ENCODE measurements at regions not wholly inside any gene's neighbourhood (a gene's known extent, or its start where the extent isn't known, plus 50 kb on each side); places are given as distances from the start of the nearest gene placed in this dataset.

GRCh38 chr1:37147392-37147831 lies 113.1 kb upstream of the GRIK3 start:
- Mint-ChIP-seq H3K27ac (no peak overlapping the region), H3K4me1 (no peaks in the 10 kb centered on the region), H3K27me3 (peaks cover 6% of the 10 kb centered on the region), H3K9me3 (no peaks in the 10 kb centered on the region), H3K36me3 (no peaks in the 10 kb centered on the region), H3K4me3 (no peak overlapping the region)

- Mint-ChIP-seq H3K4me1 (no peaks in the 10 kb centered on the region), H3K27ac (no peak overlapping the region), H3K9me3 (no peaks in the 10 kb centered on the region), H3K36me3 (no peaks in the 10 kb centered on the region), H3K4me3 (no peak overlapping the region), H3K27me3 (peaks cover 5% of the 10 kb centered on the region)
Observed at GRCh38 chr1:37147906-37148305, 113.6 kb upstream of the GRIK3 start.

GRCh38 chr1:37148663-37149062 lies 114.3 kb upstream of the GRIK3 start:
- no peak overlapping the region for H3K27ac Mint-ChIP-seq
- H3K9me3 Mint-ChIP-seq: no peaks in the 10 kb centered on the region
- no peak overlapping the region for H3K4me3 Mint-ChIP-seq
- H3K4me1 Mint-ChIP-seq: no peaks in the 10 kb centered on the region
- H3K27me3 Mint-ChIP-seq: peaks cover 5% of the 10 kb centered on the region
- no peaks in the 10 kb centered on the region for H3K36me3 Mint-ChIP-seq

GRCh38 chr1:37149296-37149695 lies 115.0 kb upstream of the GRIK3 start:
- Mint-ChIP-seq H3K4me1 (no peaks in the 10 kb centered on the region), H3K4me3 (no peak overlapping the region)

GRCh38 chr1:37150986-37151385 lies 116.7 kb upstream of the GRIK3 start:
- Mint-ChIP-seq H3K27me3 (peaks cover 9% of the 10 kb centered on the region), H3K27ac (no peak overlapping the region), H3K9me3 (no peaks in the 10 kb centered on the region), H3K4me1 (no peaks in the 10 kb centered on the region), H3K4me3 (no peak overlapping the region), H3K36me3 (no peaks in the 10 kb centered on the region)

More at GRCh38 chr1:37149296-37149695, 115.0 kb upstream of the GRIK3 start:
- Mint-ChIP-seq H3K27me3 (peaks cover 9% of the 10 kb centered on the region), H3K36me3 (no peaks in the 10 kb centered on the region), H3K27ac (no peak overlapping the region), H3K9me3 (no peaks in the 10 kb centered on the region)

- no peaks in the 10 kb centered on the region for H3K4me1 Mint-ChIP-seq
- no peaks in the 10 kb centered on the region for H3K36me3 Mint-ChIP-seq
- no peak overlapping the region for H3K4me3 Mint-ChIP-seq
- peaks cover 9% of the 10 kb centered on the region for H3K27me3 Mint-ChIP-seq
- H3K9me3 Mint-ChIP-seq: no peaks in the 10 kb centered on the region
- H3K27ac Mint-ChIP-seq: no peak overlapping the region
Observed at GRCh38 chr1:37151789-37152188, 117.5 kb upstream of the GRIK3 start.

GRCh38 chr1:37152491-37152890 lies 118.2 kb upstream of the GRIK3 start:
- H3K4me3 Mint-ChIP-seq: no peak overlapping the region
- no peaks in the 10 kb centered on the region for H3K4me1 Mint-ChIP-seq
- no peaks in the 10 kb centered on the region for H3K9me3 Mint-ChIP-seq
- H3K36me3 Mint-ChIP-seq: no peaks in the 10 kb centered on the region
- H3K27me3 Mint-ChIP-seq: peaks cover 7% of the 10 kb centered on the region
- no peak overlapping the region for H3K27ac Mint-ChIP-seq

- no peaks in the 10 kb centered on the region for H3K36me3 Mint-ChIP-seq
Observed at GRCh38 chr1:37153116-37154100, 119.1 kb upstream of the GRIK3 start.

GRCh38 chr1:37156646-37157045 lies 122.3 kb upstream of the GRIK3 start:
- no peaks in the 10 kb centered on the region for H3K9me3 Mint-ChIP-seq
- H3K27ac Mint-ChIP-seq: no peak overlapping the region
- no peaks in the 10 kb centered on the region for H3K36me3 Mint-ChIP-seq
- peaks cover 6% of the 10 kb centered on the region for H3K27me3 Mint-ChIP-seq
- H3K4me3 Mint-ChIP-seq: no peak overlapping the region
- no peaks in the 10 kb centered on the region for H3K4me1 Mint-ChIP-seq

More at GRCh38 chr1:37153116-37154100, 119.1 kb upstream of the GRIK3 start:
- Mint-ChIP-seq H3K9me3 (no peaks in the 10 kb centered on the region), H3K4me3 (no peak overlapping the region), H3K27me3 (peaks cover 7% of the 10 kb centered on the region), H3K4me1 (no peaks in the 10 kb centered on the region), H3K27ac (no peak overlapping the region)

- Mint-ChIP-seq H3K27me3 (peaks cover 6% of the 10 kb centered on the region), H3K4me3 (no peak overlapping the region), H3K9me3 (no peaks in the 10 kb centered on the region), H3K4me1 (no peaks in the 10 kb centered on the region), H3K27ac (no peak overlapping the region), H3K36me3 (no peaks in the 10 kb centered on the region)
Observed at GRCh38 chr1:37157634-37158033, 123.3 kb upstream of the GRIK3 start.

- Mint-ChIP-seq H3K27ac (no peak overlapping the region), H3K9me3 (no peaks in the 10 kb centered on the region), H3K4me1 (no peaks in the 10 kb centered on the region), H3K27me3 (peaks cover 9% of the 10 kb centered on the region), H3K4me3 (no peak overlapping the region), H3K36me3 (no peaks in the 10 kb centered on the region)
Observed at GRCh38 chr1:37158113-37158749, 123.9 kb upstream of the GRIK3 start.

- Mint-ChIP-seq H3K4me3 (no peak overlapping the region), H3K27me3 (peaks cover 5% of the 10 kb centered on the region), H3K4me1 (no peaks in the 10 kb centered on the region), H3K9me3 (no peaks in the 10 kb centered on the region), H3K27ac (no peak overlapping the region), H3K36me3 (no peaks in the 10 kb centered on the region)
Observed at GRCh38 chr1:37159102-37159501, 124.8 kb upstream of the GRIK3 start.

GRCh38 chr1:37161171-37161570 lies 126.9 kb upstream of the GRIK3 start:
- Mint-ChIP-seq H3K9me3 (peaks cover 13% of the 10 kb centered on the region), H3K4me1 (no peaks in the 10 kb centered on the region), H3K4me3 (no peak overlapping the region), H3K27me3 (peaks cover 5% of the 10 kb centered on the region), H3K27ac (no peak overlapping the region), H3K36me3 (peaks cover 1% of the 10 kb centered on the region)

- Mint-ChIP-seq H3K4me1 (no peaks in the 10 kb centered on the region), H3K9me3 (peaks cover 15% of the 10 kb centered on the region), H3K27me3 (peaks cover 4% of the 10 kb centered on the region), H3K4me3 (no peak overlapping the region), H3K36me3 (peaks cover 1% of the 10 kb centered on the region), H3K27ac (no peak overlapping the region)
Observed at GRCh38 chr1:37162059-37162458, 127.7 kb upstream of the GRIK3 start.

GRCh38 chr1:37166005-37166404 lies 131.7 kb upstream of the GRIK3 start:
- H3K9me3 Mint-ChIP-seq: peaks cover 15% of the 10 kb centered on the region
- H3K27ac Mint-ChIP-seq: no peak overlapping the region
- H3K27me3 Mint-ChIP-seq: peaks cover 13% of the 10 kb centered on the region
- no peak overlapping the region for H3K4me3 Mint-ChIP-seq
- H3K4me1 Mint-ChIP-seq: no peaks in the 10 kb centered on the region
- H3K36me3 Mint-ChIP-seq: peaks cover 1% of the 10 kb centered on the region

GRCh38 chr1:37167479-37167878 lies 133.2 kb upstream of the GRIK3 start:
- peaks cover 1% of the 10 kb centered on the region for H3K36me3 Mint-ChIP-seq
- H3K27me3 Mint-ChIP-seq: peaks cover 13% of the 10 kb centered on the region
- no peaks in the 10 kb centered on the region for H3K4me1 Mint-ChIP-seq
- peaks cover 15% of the 10 kb centered on the region for H3K9me3 Mint-ChIP-seq
- H3K27ac Mint-ChIP-seq: no peak overlapping the region
- H3K4me3 Mint-ChIP-seq: no peak overlapping the region
